HG03280 (cell line): ENCODE measurements at regions not wholly inside any gene's neighbourhood (a gene's known extent, or its start where the extent isn't known, plus 50 kb on each side); places are given as distances from the start of the nearest gene placed in this dataset.

ENCODE experiments used
- ATAC-seq: cut with Tn5 transposase; IDR thresholded peaks from one replicate; pipeline ENCODE4 v1.9.1; 2021; ENCODE audit warnings: mild to moderate bottlenecking, moderate library complexity; ENCODE audit not compliant: unreplicated experiment

GRCh38 chr9:14967450-14968321, 57.5 kb upstream of the FREM1 start:
- no peak for ATAC-seq

- ATAC-seq: no peak
Observed at GRCh38 chr9:14962193-14962882, 52.1 kb upstream of the FREM1 start.

- ATAC-seq: no peak
Observed at GRCh38 chr9:14961372-14962068, 51.3 kb upstream of the FREM1 start.

- no peak for ATAC-seq
Observed at GRCh38 chr9:14960881-14961280, 50.7 kb upstream of the FREM1 start.
